Body of pancreas (tissue), 4 donors: ENCODE measurements at regions not wholly inside any gene's neighbourhood (a gene's known extent, or its start where the extent isn't known, plus 50 kb on each side); places are given as distances from the start of the nearest gene placed in this dataset.

Source experiments
- ATAC-seq: fragments of 150-250 bp; one replicate; pipeline ENCODE4 v1.9.1; 2016
- DNase-seq, 4 donors: peaks; one replicate each; pipeline ENCODE4 v3.0.0-alpha.2; 2019
- H3K27ac ChIP-seq, 4 donors: fragments of 200-600 bp; sonication (generic); 1 replicate in 3 of 4; 2 replicates in 1 of 4; pipeline versions ENCODE4 v1.5.1 to v1.6.1; 2016 to 2019; ENCODE audit warnings: mild to moderate bottlenecking in 1 of 4, mixed read lengths in 1 of 4, moderate library complexity in 1 of 4
- H3K27me3 ChIP-seq, 2 donors: fragments of 200-600 bp; sonication (generic); one replicate each; pipeline ENCODE4 v1.6.0; 2016; ENCODE audit warnings: mild to moderate bottlenecking in 1 of 2
- H3K36me3 ChIP-seq, 2 donors: fragments of 200-600 bp; sonication (generic); replicated peaks in 1 of 2; 2 replicates each; pipeline ENCODE4 v1.5.1; 2016; ENCODE audit warnings: low read depth in 2 of 2; ENCODE audit not compliant: insufficient read depth in 1 of 2
- H3K4me1 ChIP-seq: fragments of 200-600 bp; sonication (generic); one replicate; pipeline ENCODE4 v1.6.0; 2016
- H3K4me3 ChIP-seq, 2 donors: fragments of 200-600 bp; sonication (generic); 1 replicate in 1 of 2; 2 replicates in 1 of 2; pipeline ENCODE4 v1.5.1; 2016 to 2019
- H3K9me3 ChIP-seq, 3 donors: fragments of 200-600 bp; sonication (generic); 1 replicate in 2 of 3; 2 replicates in 1 of 3; pipeline ENCODE4 v1.5.1; 2016
- POLR2A ChIP-seq, 3 donors: fragments of 450-650 bp; IDR thresholded peaks; one replicate each; pipeline ENCODE4 v1.6.1; 2016; ENCODE audit warnings: antibody characterized with exemption in 3 of 3, mild to moderate bottlenecking in 2 of 3
- WGBS, 2 donors: methylation state at CpG; one replicate each; pipeline ENCODE4 v1.1.5; 2017; 5-methylcytosine and 5-hydroxymethylcytosine counted together
- intact Hi-C: fragments of 100-400 bp; cut with DNase I; formaldehyde crosslinking; loops from one replicate; pipeline ENCODE4 v1.15.1; 2023
- TF ChIP-seq, protein P1 (sequence below), 7 experiments: fragments of 450-650 bp in 4 of 7; fragments of 200-600 bp in 3 of 7; sonication (generic) in 3 of 7; IDR thresholded peaks; one replicate each; pipeline ENCODE4 v1.5.1; 2016 to 2019; ENCODE audit warnings: antibody characterized with exemption in 7 of 7

- no peak for ATAC-seq
- Histone ChIP-seq H3K4me3 (no peak overlapping the region), H3K9me3 (no peaks in the 10 kb centered on the region), H3K27me3 (no peaks in the 10 kb centered on the region), H3K36me3 (no peaks in the 10 kb centered on the region), H3K27ac (no peak overlapping the region), H3K4me1 (no peaks in the 10 kb centered on the region)
- 56 to 62% methylated on average over 5 of the region's 5 CpGs for WGBS, 2 donors
- no peak for DNase-seq
- no peak for TF ChIP-seq POLR2A (IDR thresholded peaks at IDR 0.05)
- TF ChIP-seq, protein P1, sequence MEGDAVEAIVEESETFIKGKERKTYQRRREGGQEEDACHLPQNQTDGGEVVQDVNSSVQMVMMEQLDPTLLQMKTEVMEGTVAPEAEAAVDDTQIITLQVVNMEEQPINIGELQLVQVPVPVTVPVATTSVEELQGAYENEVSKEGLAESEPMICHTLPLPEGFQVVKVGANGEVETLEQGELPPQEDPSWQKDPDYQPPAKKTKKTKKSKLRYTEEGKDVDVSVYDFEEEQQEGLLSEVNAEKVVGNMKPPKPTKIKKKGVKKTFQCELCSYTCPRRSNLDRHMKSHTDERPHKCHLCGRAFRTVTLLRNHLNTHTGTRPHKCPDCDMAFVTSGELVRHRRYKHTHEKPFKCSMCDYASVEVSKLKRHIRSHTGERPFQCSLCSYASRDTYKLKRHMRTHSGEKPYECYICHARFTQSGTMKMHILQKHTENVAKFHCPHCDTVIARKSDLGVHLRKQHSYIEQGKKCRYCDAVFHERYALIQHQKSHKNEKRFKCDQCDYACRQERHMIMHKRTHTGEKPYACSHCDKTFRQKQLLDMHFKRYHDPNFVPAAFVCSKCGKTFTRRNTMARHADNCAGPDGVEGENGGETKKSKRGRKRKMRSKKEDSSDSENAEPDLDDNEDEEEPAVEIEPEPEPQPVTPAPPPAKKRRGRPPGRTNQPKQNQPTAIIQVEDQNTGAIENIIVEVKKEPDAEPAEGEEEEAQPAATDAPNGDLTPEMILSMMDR (IDR thresholded peaks at IDR 0.05): no peak
- intact Hi-C loops: no loop called here
Observed at GRCh38 chr5:5716665-5717064, 294.2 kb downstream of the ICE1 start.

- intact Hi-C loops: no loop called here
- no peaks in the 10 kb centered on the region for H3K27me3 ChIP-seq
- TF ChIP-seq, protein P1 (IDR thresholded peaks at IDR 0.05): no peak
- TF ChIP-seq POLR2A (IDR thresholded peaks at IDR 0.05): no peak
- no peak for ATAC-seq
- no peak for DNase-seq
- no peaks in the 10 kb centered on the region for H3K9me3 ChIP-seq
- H3K36me3 ChIP-seq: no peaks in the 10 kb centered on the region
- H3K4me1 ChIP-seq: no peaks in the 10 kb centered on the region
- no peak overlapping the region for H3K4me3 ChIP-seq
- no peak overlapping the region for H3K27ac ChIP-seq
- WGBS, 2 donors: 21 to 26% methylated on average over 1 of the region's 1 CpG
Observed at GRCh38 chr5:5711592-5711991, 289.1 kb downstream of the ICE1 start.

DNA sequence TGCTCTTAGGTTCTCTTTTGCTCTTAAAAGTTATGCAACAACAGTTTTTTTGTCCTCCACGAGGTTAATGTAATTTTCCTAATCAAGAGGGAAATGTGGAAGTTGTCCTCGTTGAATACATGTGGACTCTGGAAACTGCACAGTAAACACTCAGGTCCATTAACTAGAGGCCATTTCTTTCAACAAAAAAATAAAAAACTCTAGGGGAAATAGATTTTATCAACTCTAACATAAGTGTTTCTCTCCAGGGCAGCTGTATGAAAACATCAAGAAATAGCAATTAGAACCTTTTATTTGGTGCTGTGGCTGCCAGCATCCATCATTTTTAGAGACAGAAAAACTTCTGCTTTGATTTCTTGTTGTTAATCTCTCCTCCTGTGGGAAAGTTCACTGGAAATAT lies 288.6 kb downstream of the ICE1 start:
- no peak for ATAC-seq
- intact Hi-C loops: no loop called here
- WGBS, 2 donors: 1 to 2% methylated on average over 2 of the region's 2 CpGs
- no peaks in the 10 kb centered on the region for H3K36me3 ChIP-seq
- H3K9me3 ChIP-seq: no peaks in the 10 kb centered on the region
- H3K4me3 ChIP-seq: no peak overlapping the region
- H3K4me1 ChIP-seq: no peaks in the 10 kb centered on the region
- TF ChIP-seq, protein P1 (IDR thresholded peaks at IDR 0.05): no peak
- no peak for TF ChIP-seq POLR2A (IDR thresholded peaks at IDR 0.05)
- no peaks in the 10 kb centered on the region for H3K27me3 ChIP-seq
- H3K27ac ChIP-seq: no peak overlapping the region
- no peak for DNase-seq

DNA sequence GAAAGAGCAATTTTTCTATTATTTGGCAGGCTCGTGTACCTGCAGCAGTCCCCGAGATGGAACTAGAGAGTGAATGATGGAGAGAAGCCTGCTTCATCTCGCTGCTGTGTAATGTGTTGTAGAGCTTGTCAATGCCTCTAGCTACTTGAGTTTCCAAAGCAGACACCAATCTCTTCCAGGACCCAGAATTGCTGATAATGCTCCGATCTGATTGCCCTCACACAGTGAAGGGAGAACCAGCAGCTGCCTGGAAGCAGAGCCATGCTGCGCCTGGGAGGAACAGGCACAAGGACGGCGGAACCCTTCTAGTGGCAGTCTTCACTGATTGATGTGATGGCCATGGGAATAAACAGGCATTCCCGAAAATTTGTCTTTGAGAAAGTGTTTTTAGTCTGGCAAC lies 288.0 kb downstream of the ICE1 start:
- no peak overlapping the region for H3K27ac ChIP-seq
- TF ChIP-seq, protein P1 (IDR thresholded peaks at IDR 0.05): no peak
- no peak for TF ChIP-seq POLR2A (IDR thresholded peaks at IDR 0.05)
- no peaks in the 10 kb centered on the region for H3K4me1 ChIP-seq
- no peak overlapping the region for H3K4me3 ChIP-seq
- H3K9me3 ChIP-seq: no peaks in the 10 kb centered on the region
- ATAC-seq (no peak), DNase-seq (no peak)
- intact Hi-C loops: no loop called here
- no peaks in the 10 kb centered on the region for H3K27me3 ChIP-seq
- WGBS, 2 donors: 25 to 26% methylated on average over 6 to 8 of the region's 8 CpGs
- H3K36me3 ChIP-seq: no peaks in the 10 kb centered on the region

DNA sequence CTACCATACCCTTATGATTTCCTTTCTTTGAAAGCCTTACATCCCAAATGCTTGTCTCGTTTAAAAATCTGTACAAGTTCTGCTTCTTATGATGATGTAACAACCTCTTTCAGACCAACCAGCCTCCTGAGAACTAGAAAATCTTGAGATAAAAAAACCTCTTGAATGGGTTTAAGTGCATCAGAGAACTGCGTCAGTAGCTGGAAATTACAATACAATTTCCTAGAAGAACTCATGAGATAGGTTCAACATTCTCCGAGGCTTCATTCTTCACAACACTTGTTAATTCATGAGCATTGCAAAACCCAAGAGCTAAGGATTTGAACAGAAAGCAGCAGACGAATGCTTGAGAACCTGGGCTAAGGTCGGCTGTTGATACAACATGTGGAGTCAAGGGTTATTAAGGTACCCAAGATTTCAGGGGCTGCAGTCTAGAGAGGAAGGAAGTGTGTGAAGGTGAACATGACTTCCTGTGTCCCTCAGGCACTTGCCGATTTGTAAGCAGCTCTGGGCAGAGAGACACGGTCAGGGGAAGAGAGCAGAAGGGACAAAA lies 286.0 kb downstream of the ICE1 start:
- WGBS, 2 donors: 59 to 66% methylated on average over 7 of the region's 7 CpGs
- intact Hi-C loops: no loop called here
- Histone ChIP-seq H3K9me3 (no peaks in the 10 kb centered on the region), H3K27me3 (no peaks in the 10 kb centered on the region), H3K4me1 (no peaks in the 10 kb centered on the region), H3K4me3 (no peak overlapping the region), H3K36me3 (no peaks in the 10 kb centered on the region), H3K27ac (no peak overlapping the region)
- ATAC-seq (no peak), DNase-seq (no peak)
- TF ChIP-seq, protein P1 (IDR thresholded peaks at IDR 0.05): no peak
- no peak for TF ChIP-seq POLR2A (IDR thresholded peaks at IDR 0.05)
